ENCODE measurements at regions not wholly inside any gene's neighbourhood (a gene's known extent, or its start where the extent isn't known, plus 50 kb on each side); places are given as distances from the start of the nearest gene placed in this dataset.

DNA sequence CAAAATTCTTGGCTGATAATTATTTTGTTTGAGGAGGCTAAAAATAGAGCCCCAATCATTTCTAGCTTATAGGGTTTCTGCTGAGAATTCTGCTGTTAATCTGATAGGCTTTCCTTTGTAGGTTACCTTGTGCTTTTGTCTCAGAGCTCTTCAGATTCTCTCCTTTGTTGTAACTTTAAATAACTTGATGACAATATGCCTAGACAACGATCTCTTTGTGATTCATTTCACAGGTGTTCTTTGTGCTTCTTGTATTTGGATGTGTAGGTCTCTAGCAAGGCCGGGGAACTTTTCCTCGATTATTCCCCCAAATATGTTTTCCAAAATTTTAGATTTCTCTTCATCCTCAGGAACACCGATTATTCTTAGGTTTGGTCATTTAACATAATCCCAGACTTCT lies 376.5 kb upstream of the MAN1A1 start:
- TF ChIP-seq POLR2AphosphoS5 (IDR thresholded peaks at IDR 0.05; ENCODE audit: low read depth, low read length) = no peak
- TF ChIP-seq TAF1 (IDR thresholded peaks at IDR 0.05; ENCODE audit: borderline replicate concordance, insufficient read depth, low read length) = no peak
- TF ChIP-seq, protein P1, sequence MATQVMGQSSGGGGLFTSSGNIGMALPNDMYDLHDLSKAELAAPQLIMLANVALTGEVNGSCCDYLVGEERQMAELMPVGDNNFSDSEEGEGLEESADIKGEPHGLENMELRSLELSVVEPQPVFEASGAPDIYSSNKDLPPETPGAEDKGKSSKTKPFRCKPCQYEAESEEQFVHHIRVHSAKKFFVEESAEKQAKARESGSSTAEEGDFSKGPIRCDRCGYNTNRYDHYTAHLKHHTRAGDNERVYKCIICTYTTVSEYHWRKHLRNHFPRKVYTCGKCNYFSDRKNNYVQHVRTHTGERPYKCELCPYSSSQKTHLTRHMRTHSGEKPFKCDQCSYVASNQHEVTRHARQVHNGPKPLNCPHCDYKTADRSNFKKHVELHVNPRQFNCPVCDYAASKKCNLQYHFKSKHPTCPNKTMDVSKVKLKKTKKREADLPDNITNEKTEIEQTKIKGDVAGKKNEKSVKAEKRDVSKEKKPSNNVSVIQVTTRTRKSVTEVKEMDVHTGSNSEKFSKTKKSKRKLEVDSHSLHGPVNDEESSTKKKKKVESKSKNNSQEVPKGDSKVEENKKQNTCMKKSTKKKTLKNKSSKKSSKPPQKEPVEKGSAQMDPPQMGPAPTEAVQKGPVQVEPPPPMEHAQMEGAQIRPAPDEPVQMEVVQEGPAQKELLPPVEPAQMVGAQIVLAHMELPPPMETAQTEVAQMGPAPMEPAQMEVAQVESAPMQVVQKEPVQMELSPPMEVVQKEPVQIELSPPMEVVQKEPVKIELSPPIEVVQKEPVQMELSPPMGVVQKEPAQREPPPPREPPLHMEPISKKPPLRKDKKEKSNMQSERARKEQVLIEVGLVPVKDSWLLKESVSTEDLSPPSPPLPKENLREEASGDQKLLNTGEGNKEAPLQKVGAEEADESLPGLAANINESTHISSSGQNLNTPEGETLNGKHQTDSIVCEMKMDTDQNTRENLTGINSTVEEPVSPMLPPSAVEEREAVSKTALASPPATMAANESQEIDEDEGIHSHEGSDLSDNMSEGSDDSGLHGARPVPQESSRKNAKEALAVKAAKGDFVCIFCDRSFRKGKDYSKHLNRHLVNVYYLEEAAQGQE (IDR thresholded peaks at IDR 0.05; ENCODE audit: insufficient read depth in 1 of 2, low read depth in 2 of 2, low read length in 2 of 2) = no peak

DNA sequence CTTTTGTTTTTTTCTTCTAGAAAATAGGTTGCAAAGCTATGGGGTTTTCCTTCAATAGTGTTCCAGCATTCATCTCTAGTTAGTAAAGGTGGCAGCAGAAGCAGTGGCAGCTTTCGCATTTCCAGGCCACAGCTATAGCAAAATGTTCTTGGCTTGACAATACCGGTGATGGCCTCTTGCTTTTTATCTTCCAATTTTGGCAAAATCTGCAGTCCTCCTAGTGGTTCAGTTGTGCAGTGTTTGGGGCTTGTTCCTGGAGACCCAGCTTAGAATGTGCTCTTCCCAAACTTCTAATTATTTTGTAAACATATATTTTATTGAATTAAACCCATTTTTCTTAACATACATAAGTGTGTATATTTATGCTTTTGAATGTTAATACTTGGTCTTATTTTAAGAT lies 370.6 kb upstream of the MAN1A1 start:
- TF ChIP-seq POLR2AphosphoS5 (IDR thresholded peaks at IDR 0.05; ENCODE audit: low read depth, low read length) (no peak), FOXP2 (optimal IDR thresholded peaks at IDR 0.05; ENCODE audit: borderline replicate concordance, extremely low read depth, extremely low read length, insufficient read depth) (no peak), TAF1 (IDR thresholded peaks at IDR 0.05; ENCODE audit: borderline replicate concordance, insufficient read depth, low read length) (no peak), SIN3A (IDR thresholded peaks at IDR 0.05; ENCODE audit: borderline replicate concordance, insufficient read depth, low read length) (no peak)
- TF ChIP-seq, protein P1 (IDR thresholded peaks at IDR 0.05; ENCODE audit: insufficient read depth in 1 of 2, low read depth in 2 of 2, low read length in 2 of 2) = no peak

DNA sequence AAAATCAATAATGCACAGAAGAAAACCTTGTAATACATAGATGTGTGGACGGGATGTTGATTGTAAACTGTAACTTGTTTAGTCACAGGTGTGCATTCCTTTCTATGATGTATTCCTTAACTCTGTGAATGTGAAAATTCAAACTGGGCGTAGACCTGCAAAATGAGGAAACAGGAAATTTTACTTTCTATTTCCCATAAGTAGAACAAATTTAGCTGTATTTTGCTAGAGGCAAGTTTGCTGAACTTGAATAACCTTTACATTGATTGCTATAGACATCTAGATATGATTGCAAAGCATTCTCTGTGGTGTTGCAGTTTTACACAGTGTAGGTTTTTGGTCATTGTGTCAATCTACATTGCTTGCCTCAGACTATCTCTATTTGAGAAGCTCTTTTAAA lies 368.4 kb upstream of the MAN1A1 start:
- no peak for TF ChIP-seq SIN3A (IDR thresholded peaks at IDR 0.05; ENCODE audit: borderline replicate concordance, insufficient read depth, low read length)

DNA sequence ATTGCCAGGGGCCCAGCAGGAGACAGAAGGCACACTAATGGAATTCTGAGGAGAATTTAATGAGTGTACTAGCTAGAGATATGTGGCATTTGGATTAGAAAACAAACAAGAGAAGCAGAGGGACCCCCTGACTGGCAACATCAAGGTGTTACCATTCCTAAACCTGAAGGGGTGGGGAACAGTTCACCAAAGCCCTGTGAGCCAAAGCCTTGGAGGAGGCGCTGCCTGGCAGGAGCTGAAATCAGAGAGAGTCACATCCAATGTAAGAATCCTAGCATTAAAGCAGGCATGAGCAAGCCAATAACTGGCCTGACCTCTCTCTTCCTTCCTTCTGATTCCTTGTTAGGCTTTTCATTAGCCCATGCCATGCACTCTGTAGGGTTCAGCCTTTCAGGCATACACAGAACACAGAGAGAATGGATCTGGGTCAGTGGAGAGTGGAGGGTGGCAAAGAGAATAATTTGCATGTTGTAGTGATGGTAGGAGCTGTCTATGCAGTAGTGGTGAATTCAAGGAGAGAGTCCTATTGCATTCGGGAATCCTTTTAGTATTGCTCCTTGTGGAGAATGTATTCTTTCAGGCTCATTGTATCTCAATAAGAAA lies 367.2 kb upstream of the MAN1A1 start:
- TF ChIP-seq, protein P1 (IDR thresholded peaks at IDR 0.05; ENCODE audit: insufficient read depth in 1 of 2, low read depth in 2 of 2, low read length in 2 of 2) = no peak
- TF ChIP-seq POLR2AphosphoS5 (IDR thresholded peaks at IDR 0.05; ENCODE audit: low read depth, low read length) = no peak
- TF ChIP-seq FOXP2 (optimal IDR thresholded peaks at IDR 0.05; ENCODE audit: borderline replicate concordance, extremely low read depth, extremely low read length, insufficient read depth) = no peak
- no peak for TF ChIP-seq TAF1 (IDR thresholded peaks at IDR 0.05; ENCODE audit: borderline replicate concordance, insufficient read depth, low read length)
- no peak for TF ChIP-seq SIN3A (IDR thresholded peaks at IDR 0.05; ENCODE audit: borderline replicate concordance, insufficient read depth, low read length)

DNA sequence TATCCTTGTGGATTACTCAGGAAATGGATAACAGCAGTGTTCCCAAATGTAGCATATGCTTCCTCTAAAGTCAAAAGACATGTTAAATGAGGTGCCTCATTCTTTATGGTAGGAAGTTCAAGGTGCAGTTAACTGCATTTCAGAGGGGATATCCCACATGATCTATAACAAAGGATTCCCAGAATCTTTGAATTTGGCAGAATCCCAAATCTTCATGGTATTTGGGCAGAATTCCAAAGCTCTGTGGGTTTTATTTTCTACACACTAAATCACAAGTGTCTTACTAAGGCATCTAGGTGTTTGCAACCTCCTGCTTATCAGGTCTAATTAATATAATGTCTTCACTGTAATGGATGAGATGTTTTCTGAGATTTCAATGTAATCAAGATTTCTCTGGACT lies 364.3 kb upstream of the MAN1A1 start:
- no peak for TF ChIP-seq TAF1 (IDR thresholded peaks at IDR 0.05; ENCODE audit: borderline replicate concordance, insufficient read depth, low read length)
- no peak for TF ChIP-seq POLR2AphosphoS5 (IDR thresholded peaks at IDR 0.05; ENCODE audit: low read depth, low read length)
- no peak for TF ChIP-seq FOXP2 (optimal IDR thresholded peaks at IDR 0.05; ENCODE audit: borderline replicate concordance, extremely low read depth, extremely low read length, insufficient read depth)
- TF ChIP-seq, protein P1 (IDR thresholded peaks at IDR 0.05; ENCODE audit: insufficient read depth in 1 of 2, low read depth in 2 of 2, low read length in 2 of 2) = no peak
- no peak for TF ChIP-seq SIN3A (IDR thresholded peaks at IDR 0.05; ENCODE audit: borderline replicate concordance, insufficient read depth, low read length)

Measured in PFSK-1 (cell line).